HG03108 (cell line): ENCODE measurements at regions not wholly inside any gene's neighbourhood (a gene's known extent, or its start where the extent isn't known, plus 50 kb on each side); places are given as distances from the start of the nearest gene placed in this dataset.
"Not testable (repeated sequence)": the region's sequence is repeated elsewhere in the genome, so short reads cannot be mapped to it uniquely, and the experiment has no call there.

Experiments used
- ATAC-seq: cut with Tn5 transposase; IDR thresholded peaks from one replicate; pipeline ENCODE4 v1.9.1; 2021; ENCODE audit warnings: moderate library complexity; ENCODE audit not compliant: unreplicated experiment

DNA sequence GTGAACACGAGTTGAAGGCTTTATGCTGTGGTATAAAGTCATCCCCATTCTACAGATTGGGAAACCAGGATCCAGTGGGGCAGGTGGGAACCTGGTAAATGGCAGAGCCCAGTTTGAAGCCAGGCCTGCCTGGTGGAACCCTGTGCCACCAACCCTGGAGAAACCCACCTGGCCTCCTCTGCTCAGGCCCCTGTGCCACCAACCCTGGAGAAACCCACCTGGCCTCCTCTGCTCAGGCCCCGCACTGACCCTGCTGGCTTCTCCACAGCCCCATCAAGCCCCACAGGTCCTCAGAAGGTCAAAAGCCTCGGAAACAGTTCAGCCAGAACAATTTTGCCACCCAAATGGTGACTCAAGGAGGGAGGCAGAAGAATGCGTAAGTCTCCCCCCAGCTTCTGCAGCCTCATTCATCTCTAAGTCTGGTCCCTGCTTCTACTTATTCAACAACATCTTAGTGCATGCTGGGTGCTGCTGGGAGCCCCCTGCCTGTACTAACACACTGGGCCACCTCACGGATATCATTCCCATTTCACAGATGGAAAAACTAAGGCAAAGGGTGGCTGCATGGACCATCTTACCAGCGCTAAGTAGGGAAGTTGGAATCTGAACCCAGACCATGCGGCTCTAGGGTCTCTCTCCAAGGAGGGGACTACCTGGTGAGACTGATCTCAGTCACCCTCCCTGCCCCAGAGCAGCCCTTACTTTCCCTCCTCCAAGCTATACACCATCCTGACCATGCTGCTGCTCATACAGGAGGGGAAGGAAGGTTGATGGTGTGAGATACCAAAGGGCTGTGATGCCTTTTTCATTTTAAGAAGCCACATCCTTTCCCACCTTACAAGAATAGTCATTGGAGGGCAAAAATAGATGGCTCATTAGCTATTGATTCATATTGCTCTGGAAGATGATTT is 93.7 kb upstream of the ID2 start:
- no peak for ATAC-seq

DNA sequence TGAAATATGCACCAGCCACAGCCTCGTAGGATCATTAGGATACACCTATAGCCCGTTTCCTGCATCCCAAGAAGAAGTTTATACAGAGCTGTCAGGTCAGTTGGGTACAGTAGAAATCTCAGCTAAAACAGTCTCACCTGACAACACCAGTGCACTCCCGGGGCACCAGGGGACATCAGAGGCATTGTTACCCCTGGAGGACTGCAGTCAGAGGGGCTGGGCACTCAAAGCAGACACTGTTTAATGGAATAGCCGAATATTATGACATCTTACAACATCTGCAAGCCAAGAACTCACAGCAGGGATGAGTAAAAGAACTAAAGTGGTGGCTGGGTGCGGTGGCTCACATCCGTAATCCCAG is 93.0 kb upstream of the ID2 start:
- no peak for ATAC-seq

DNA sequence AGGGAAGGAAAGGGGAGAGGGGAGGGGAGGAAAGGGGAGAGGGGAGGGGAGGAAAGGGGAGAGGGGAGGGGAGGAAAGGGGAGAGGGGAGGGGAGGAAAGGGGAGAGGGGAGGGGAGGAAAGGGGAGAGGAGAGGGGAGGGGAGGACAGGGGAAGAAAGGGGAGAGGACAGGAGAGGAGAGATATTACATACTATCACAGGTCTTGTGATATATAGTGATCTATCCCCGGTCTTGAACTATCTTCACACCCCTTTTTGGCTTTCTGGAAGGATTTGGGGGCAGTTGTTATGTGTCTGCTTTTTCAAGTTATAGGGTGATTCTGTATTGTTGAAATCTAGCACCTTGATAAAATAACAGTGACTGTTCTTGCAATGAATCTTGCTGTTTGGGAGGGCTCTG is 92.1 kb upstream of the ID2 start:
- no peak for ATAC-seq

DNA sequence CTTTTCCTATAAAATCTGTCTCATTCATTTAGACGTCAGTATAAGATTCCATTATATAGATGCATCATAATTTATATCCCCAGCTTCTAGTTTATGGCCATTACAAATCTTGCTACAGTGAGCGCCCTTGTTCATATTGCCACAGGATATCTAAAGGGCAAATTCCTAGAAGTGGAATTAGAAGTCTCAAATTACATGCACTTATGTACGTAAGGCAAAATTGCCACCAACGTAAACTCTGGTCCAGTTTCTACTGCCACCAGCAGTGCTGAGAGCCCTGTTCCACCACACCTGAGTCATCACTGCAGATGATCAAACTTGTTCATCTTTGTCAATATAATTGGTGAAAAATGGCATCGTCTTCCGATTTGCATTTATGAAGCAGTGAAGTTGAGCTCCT is 90.9 kb upstream of the ID2 start:
- ATAC-seq = no peak

DNA sequence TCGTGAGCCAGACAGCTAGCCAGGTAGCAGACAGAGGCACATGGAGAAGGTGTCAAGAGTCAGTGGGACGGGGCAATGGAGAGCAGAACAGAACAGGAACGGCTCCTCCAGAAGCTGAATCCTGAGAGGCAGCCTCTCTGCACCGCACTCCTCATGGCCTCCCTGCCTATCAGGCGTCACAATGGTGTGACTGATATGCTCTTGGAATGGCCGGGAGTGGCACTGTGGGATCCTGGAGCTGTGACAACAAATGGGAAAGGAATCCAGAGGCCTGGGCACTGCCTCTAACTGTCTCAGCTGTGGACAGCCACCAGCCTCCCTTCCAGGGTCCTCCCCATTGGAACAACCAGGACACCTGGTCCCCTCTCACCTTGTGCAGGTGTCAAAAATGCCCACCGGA is 89.1 kb upstream of the ID2 start:
- no peak for ATAC-seq

DNA sequence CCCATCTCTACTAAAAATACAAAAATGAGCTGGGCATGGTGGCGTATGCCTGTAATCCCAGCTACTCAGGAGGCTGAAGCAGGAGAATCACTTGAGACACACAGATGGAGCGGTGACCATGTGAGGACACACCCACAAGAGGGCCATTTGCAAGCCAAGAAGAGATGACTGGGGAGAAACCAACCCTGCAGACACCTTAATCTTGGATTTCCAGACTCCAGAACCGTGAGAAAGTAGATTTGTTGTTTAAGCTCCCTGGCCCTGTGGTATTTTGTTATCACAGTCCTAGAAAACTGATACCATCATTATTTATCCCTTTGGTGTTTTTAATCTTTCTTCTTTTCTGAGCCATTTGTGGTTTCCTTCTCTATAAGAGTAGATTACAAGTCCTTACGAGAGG is 88.6 kb upstream of the ID2 start:
- ATAC-seq = no peak

DNA sequence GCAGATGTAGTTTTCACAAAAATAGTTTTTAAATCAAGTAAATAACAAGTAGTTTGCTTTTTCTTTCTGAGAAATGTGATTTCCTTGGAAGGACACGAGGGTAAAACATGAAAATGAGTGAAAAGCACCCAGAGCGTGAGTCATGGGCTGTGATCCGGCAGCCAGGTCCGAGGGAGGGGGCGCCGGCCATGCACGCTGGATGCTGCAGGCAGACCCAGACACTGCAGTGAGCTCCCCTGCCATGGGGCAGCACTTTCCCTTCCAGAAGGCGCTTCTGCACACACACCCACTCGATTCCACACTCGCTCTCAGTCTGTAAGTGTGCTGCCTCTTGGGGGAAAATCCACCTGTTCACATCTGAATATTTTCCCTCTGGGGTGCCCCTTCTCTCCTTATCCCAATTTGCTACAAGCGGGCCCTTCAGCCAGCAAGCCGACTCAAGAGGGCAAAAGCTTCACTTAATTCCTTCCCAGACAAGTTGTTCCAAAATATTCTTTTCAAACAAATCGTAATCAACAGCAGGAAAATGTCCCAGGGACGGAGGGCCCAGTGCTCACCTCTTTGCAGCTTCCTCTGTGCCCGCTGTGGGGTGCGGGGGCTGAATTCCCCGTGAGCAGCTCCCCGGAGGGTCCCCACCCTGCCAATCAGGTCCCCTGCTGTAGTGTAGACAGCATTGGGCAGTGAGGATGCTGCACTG is 87.0 kb upstream of the ID2 start:
- no peak for ATAC-seq

DNA sequence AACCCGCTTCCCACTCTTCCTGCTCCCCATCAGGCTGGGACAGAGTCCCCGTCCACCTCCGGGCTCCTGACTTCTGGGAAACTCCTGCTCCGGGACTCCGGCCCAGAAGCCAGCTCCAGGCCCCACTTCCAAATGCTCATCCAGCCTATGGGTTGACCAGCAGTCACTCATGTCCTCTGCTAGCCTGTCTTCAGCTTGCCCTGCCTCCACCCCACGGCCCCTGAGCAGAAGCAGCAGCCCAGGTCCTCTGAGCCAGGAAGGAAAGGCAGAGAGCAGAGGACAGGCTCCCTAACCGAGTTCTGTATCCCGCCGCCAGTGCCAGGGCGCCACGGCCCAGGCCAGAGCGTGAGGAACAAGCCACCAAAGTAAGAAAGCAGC is 86.4 kb upstream of the ID2 start:
- ATAC-seq = no peak

DNA sequence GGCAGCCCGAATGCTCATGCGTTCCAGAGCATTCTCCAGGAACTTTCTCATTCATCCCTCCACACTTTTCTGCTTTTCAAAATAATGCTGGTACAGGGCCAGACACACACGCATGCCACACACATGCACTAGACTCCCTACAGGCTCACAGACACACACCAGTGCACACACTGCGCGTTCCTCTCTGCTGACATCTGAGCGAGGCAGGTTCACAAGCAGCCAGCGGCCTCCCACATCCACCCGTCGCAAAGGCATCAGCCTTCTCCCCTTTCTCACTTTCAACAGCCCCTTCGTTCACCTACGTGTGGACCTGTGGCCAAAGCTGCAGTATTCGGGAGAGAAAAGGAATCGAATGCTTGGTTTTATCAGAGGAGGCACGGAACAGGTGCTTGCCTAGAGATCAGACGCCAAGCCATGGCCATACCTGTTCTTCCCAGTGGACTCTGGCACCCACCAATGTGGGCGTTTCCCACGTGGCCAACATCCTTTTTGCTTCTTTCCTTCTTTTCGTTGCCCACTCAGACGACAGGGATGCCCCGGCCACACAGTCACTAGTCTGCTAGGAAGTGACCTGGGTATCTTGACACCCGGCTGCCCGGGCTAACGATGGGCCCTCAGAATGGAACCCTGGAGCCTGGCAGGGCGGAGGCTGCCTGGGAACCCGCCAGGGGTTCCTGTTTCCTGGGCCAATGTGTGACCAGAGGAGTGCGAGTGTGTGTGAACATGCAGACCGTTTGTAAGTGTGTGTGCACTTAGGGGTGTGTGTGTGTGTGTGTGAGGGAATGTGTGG is 85.8 kb upstream of the ID2 start:
- ATAC-seq = no peak

DNA sequence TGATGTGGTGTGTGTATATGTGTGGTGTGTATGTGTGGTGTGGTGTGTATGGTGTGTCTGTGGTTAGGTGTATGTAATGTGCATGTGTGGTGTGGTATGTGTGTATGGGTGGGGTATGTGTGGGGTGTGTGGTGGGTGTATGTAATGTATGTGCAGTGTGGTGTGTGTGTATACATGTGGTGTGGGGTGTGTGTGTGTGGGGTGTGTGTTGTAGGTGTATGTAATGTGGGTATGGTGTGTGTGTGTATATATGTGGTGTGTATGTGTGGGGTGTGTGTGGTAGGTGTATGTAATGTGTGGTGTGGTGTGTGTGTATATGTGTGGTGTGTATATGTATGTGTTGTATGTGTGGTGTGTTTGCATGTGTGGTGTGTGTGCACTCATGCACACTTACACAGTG is 84.8 kb upstream of the ID2 start:
- ATAC-seq = no peak

DNA sequence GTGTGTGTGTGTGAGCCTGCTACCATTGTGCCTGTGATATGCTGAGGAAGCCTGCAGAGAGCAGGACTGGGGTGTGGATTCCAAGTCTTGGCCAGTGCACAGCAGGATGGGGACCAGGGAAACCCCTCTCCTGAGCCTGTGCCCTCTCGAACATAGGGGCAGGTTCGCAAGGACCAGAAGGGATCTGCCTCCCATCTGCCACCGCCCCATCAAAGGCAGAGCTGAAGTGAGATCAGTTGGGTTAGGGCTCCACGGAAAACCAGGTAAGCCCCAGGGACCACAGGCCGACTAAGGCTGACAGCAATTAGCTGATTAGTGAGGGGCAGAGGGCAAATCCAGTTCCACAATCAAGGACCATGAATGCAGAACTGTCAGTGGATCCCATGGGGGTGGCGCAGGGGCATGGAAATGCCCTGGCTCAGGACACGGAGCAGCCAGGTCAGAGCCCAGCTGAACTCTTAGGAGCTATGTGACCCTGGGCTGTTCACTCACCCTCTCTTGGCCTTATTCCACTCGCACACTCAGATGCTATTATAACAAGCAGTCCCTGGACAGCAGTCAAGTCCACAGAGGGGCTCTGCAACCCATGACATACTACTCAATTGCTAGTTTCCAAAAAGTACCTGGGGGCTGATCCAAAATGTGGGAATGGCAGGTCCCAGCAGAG is 84.2 kb upstream of the ID2 start:
- no peak for ATAC-seq

DNA sequence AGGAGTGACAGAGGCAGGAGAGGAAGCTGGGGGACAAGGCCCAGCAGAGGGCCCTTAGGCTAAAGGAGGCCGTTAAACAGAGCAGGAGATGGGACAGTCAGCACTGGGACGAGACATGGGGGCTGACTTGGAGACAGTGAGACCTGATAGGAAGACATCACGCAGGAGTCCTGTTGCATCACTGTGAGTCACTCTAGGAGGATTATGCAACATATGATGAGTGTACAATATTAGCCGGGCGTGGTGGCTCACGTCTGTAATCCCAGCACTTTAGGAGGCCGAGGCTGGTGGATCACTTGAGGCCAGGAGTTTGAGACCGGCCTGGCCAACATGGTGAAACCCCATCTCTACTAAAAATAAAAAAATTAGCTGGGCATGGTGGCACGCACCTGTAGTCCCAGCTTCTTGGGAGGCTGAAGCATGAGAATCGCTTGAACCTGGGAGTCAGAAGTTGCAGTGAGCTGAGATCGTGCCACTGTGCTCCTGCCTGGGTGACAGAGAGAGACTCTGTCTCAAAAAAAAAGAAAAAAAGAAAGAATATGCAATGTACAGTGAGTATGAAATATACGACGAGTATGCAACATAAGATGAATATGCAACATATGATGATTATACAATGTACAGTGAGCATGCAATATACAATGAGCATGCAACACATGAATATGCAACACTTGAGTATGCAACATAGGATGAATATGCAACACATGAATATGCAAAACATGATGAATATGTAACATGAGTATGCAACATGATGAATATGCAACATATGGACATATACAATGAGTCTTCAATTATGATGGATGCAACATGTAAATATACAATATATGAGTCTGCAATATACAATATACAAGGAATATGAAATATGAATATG is 83.3 kb upstream of the ID2 start:
- no peak for ATAC-seq

DNA sequence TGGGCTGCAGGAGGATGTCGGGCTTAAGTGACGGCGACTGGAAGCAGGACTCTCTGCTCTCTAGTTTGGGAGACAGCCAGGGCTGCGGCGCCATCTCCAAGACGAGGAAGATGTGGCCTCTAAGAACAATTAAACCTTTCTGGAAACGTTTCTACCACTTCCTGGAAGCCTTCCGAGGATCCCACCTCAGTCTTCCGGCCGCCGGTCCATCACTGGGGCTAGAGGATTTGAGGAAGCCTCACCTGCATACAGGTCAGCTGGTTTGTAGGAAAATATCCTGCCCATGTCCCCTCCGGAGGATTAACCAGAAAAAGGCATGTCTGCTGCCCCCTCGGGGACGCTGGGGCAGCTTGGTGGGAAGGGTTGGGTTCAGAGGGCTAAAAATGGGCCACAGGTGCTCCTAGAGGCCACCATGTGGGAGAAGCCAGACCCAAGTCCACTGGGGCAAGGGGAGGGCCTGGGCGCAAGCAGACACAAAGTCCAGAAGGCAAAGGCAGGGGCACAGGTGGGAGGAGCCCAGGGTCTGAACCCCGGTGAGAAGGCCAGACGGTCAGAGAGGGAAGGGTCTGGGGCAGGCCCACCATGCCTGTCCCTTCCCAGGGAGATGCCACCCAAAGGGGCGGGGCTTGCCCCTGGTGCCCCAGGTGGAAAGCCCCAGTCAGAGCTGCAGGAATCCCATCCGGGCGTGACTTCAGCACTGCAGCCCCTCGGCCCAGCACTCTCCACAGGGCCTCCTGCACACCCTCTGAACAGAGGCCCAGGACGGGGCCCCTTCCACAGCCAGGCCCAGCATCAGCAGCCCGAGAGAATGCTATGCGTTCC is 82.2 kb upstream of the ID2 start:
- ATAC-seq = no peak

DNA sequence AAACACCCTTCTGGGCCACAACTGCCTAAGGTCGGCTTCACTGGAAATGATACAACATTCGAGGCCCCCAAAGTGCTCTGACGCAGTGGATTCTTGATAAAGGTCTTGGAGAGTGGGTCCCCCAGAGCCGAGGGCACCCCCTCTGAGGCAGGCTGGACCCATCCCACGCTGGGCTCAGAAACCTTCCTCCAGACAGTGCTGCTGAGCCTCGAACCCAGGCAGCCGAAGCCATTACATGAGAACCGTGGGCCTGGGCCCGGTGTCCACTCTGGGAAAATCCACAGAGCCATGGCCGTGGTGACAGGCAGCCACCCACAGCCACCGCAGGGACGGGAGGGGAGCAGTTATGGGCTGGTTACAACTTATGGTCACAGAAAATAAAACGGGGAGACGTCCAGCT is 81.4 kb upstream of the ID2 start:
- no peak for ATAC-seq

DNA sequence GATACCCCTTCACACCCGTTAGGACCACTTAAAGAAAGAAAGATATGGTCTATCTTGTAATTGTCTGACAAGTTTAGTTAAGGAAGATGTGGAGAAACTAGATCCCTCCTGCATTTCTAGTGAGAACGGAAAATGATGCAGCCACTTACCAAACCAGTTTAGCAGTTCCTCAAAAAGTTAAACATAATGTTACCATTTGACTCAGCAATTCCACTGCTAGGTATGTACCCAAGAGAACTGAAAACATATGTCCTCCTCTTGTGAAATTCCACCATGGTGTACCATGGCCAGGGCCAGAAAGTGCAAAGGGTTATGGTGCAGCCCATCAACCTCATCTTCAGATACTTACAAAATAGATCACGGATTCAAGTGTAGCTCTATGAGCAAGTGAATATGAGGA is 79.0 kb upstream of the ID2 start:
- ATAC-seq = peak; percentile 54

DNA sequence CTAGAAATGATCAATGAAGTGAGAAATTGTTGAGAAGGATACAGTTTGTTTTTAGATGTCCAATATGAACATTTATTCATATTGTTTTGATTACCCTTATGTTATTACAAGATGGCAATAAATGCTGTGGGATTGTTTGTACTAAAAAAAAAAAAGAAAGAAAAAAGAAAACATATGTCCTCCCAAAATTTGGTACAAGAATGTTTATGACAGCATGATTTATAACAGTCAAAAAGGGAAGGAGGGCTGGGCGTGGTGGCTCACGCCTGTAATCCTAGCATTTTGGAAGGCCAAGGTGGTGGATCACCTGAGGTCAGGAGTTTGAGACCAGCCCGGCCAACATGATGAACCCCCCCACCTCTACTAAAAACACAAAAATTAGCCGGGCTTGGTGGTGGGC is 78.5 kb upstream of the ID2 start:
- not testable (repeated sequence) for ATAC-seq

DNA sequence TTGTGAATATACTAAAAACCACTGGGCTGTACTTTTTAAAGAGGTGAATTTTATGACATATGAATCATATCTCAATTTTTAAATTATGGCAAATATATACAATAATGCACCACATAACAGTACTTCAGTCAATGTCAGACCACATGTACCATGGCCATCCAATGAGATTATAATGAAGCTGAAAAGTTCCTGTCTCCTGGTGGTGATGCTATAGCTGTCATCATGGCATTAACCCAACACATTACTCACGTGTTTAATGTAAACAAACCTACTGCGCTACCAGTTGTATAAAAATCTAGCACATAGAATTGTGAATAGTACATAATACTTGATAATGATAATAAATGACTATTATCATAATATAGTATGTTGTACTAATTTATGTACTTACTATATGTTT is 77.6 kb upstream of the ID2 start:
- ATAC-seq = no peak

DNA sequence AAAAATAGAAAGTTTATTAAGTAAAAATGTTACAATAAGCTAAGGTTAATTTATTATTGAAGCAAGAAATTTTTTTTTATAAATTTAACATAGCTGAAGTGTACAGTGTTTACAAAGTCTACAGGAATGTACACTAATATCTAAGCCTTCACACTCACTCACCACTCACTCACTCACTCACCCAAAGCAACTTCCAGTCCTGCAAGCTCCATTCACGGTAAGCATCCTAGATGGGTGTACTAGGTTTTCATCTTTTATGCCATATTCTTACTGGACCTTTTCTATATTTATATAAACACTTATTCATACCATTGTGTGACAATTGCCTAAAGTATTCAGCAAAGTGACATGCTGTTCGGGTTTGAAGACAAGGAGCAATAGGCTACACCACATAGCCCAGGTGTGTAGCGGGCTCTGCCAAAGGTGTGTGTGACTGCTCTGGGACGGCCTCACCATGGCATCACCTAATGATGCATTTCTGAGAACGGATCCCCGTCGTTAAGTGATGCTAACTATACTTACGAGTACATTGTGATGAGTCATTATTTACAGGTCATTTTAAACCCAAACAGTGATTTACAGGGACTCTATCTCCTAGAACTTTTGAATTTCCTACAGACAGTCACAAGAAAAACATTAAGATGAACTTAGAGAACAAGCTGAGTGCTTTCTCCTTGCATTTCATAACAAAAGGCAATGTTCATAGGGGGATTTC is 76.3 kb upstream of the ID2 start:
- no peak for ATAC-seq

DNA sequence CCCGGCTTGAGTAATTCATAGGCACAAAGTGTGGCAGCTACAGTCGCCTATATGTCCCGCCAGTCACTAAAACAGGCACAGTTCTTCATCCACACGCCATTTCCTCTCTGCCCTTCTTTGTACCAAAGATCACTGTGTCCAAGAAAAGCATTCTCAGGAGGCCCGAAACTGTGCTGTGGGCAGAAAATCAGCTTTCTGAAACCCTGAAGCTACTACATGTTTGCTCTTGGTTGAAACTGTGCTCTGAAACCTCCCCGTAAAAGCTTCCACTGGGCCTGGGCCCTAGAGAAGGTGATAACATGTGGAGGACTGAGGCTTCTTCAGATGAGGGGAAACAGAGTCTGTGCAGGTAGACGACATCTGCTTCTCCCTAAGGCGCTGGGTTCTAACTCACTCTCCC is 75.6 kb upstream of the ID2 start:
- ATAC-seq = peak; percentile 92
